GM12892 (cell line): ENCODE measurements at regions not wholly inside any gene's neighbourhood (a gene's known extent, or its start where the extent isn't known, plus 50 kb on each side); places are given as distances from the start of the nearest gene placed in this dataset.

Experiments used
- DNase-seq: peaks from one replicate; pipeline ENCODE4 v3.0.0; 2011; ENCODE audit not compliant: insufficient read length
- FAIRE-seq: peaks from 2 replicates; lab custom pipeline; 2011; peaks lifted over from hg19 to GRCh38; lab: Jason Lieb, UNC
- POLR2A ChIP-seq: IDR thresholded peaks from 2 replicates; pipeline ENCODE4 v1.6.1; 2011; ENCODE audit warnings: low read depth, low read length, control low read depth
- POLR2AphosphoS5 ChIP-seq: IDR thresholded peaks from 2 replicates; pipeline ENCODE4 v1.6.1; 2011; ENCODE audit warnings: low read depth, low read length, control low read depth
- TAF1 ChIP-seq: IDR thresholded peaks from 2 replicates; pipeline ENCODE4 v1.6.1; 2011; ENCODE audit warnings: low read depth, mild to moderate bottlenecking, control low read depth, low read length, borderline replicate concordance

- FAIRE-seq, result no peak
- TF ChIP-seq POLR2AphosphoS5 (no peak), TAF1 (no peak), POLR2A (no peak)
- DNase-seq, result no peak
These were observed 461.9 kb upstream of the KLF4 start for GRCh38 chr9:107951511-107951910.

GRCh38 chr9:107949061-107949460 is 459.5 kb upstream of the KLF4 start:
- TF ChIP-seq POLR2A (no peak), TAF1 (no peak), POLR2AphosphoS5 (no peak)
- DNase-seq, result no peak
- FAIRE-seq, result no peak

- TF ChIP-seq POLR2AphosphoS5 (no peak), POLR2A (no peak), TAF1 (no peak)
- FAIRE-seq (no peak), DNase-seq (no peak)
These were observed 459.0 kb upstream of the KLF4 start for GRCh38 chr9:107948601-107949000.

GRCh38 chr9:107948086-107948485 is 458.5 kb upstream of the KLF4 start:
- no peak for DNase-seq
- TF ChIP-seq TAF1, result no peak
- no peak for FAIRE-seq

GRCh38 chr9:107946364-107947141 is 457.0 kb upstream of the KLF4 start:
- no peak for TF ChIP-seq TAF1
- DNase-seq (no peak), FAIRE-seq (no peak)

GRCh38 chr9:107945961-107946360 is 456.4 kb upstream of the KLF4 start:
- no peak for DNase-seq
- FAIRE-seq, result no peak
- TF ChIP-seq POLR2A (no peak), TAF1 (no peak), POLR2AphosphoS5 (no peak)

GRCh38 chr9:107945493-107945892 is 455.9 kb upstream of the KLF4 start:
- FAIRE-seq (no peak), DNase-seq (no peak)
- TF ChIP-seq POLR2AphosphoS5, result no peak
- no peak for TF ChIP-seq TAF1
- no peak for TF ChIP-seq POLR2A

GRCh38 chr9:107944387-107944786 is 454.8 kb upstream of the KLF4 start:
- no peak for DNase-seq
- no peak for FAIRE-seq
- TF ChIP-seq TAF1, result no peak
- TF ChIP-seq POLR2A, result no peak
- TF ChIP-seq POLR2AphosphoS5, result no peak

- TF ChIP-seq TAF1 (no peak), POLR2A (no peak), POLR2AphosphoS5 (no peak)
- FAIRE-seq (no peak), DNase-seq (no peak)
These were observed 454.3 kb upstream of the KLF4 start for GRCh38 chr9:107943901-107944300.

- TF ChIP-seq POLR2AphosphoS5 (no peak), POLR2A (no peak), TAF1 (no peak)
- no peak for FAIRE-seq
- no peak for DNase-seq
These were observed 453.3 kb upstream of the KLF4 start for GRCh38 chr9:107942856-107943255.

- no peak for TF ChIP-seq POLR2AphosphoS5
- no peak for TF ChIP-seq TAF1
- no peak for TF ChIP-seq POLR2A
- no peak for FAIRE-seq
- no peak for DNase-seq
These were observed 452.7 kb upstream of the KLF4 start for GRCh38 chr9:107942291-107942690.

GRCh38 chr9:107940616-107941595 is 451.3 kb upstream of the KLF4 start:
- no peak for FAIRE-seq
- no peak for TF ChIP-seq POLR2A
- no peak for TF ChIP-seq TAF1
- TF ChIP-seq POLR2AphosphoS5, result no peak
- no peak for DNase-seq
